Neutrophil (primary cell): ENCODE measurements at regions not wholly inside any gene's neighbourhood (a gene's known extent, or its start where the extent isn't known, plus 50 kb on each side); places are given as distances from the start of the nearest gene placed in this dataset.
"Not testable (repeated sequence)": the region's sequence is repeated elsewhere in the genome, so short reads cannot be mapped to it uniquely, and the experiment has no call there.

Experiments used
- H3K27ac ChIP-seq: fragments of 200-600 bp; sonication (generic); 2 replicates; pipeline ENCODE4 v1.5.1; 2016; ENCODE audit warnings: mild to moderate bottlenecking, moderate library complexity
- H3K27me3 ChIP-seq: fragments of 200-600 bp; sonication (generic); 2 replicates; pipeline ENCODE4 v1.6.0; 2016; ENCODE audit warnings: mild to moderate bottlenecking
- H3K36me3 ChIP-seq: fragments of 200-600 bp; sonication (generic); 2 replicates; pipeline ENCODE4 v1.5.1; 2017
- H3K4me1 ChIP-seq, 2 experiments: fragments of 200-600 bp in 1 of 2; sonication (generic) in 1 of 2; 1 replicate in 1 of 2; 2 replicates in 1 of 2; pipeline versions ENCODE4 v1.5.1 to v1.6.1; 2013 to 2016; ENCODE audit warnings: low read depth in 1 of 2, low read length in 1 of 2, mild to moderate bottlenecking in 1 of 2, moderate library complexity in 1 of 2; ENCODE audit not compliant: control insufficient read depth in 1 of 2, insufficient read depth in 1 of 2
- H3K4me3 ChIP-seq, 2 experiments: fragments of 200-600 bp in 1 of 2; sonication (generic) in 1 of 2; 1 replicate in 1 of 2; 2 replicates in 1 of 2; pipeline ENCODE4 v1.5.1; 2013 to 2016; ENCODE audit warnings: low read depth in 1 of 2, low read length in 1 of 2, mild to moderate bottlenecking in 1 of 2, moderate library complexity in 1 of 2
- H3K9me3 ChIP-seq: fragments of 200-600 bp; sonication (generic); 2 replicates; pipeline ENCODE4 v1.5.1; 2016
- CTCF ChIP-seq: fragments of 200-600 bp; sonication (generic); IDR thresholded peaks from 2 replicates; pipeline ENCODE4 v1.5.1; 2016; ENCODE audit warnings: antibody characterized with exemption

GRCh38 chr6:81886157-81886556, 133.7 kb upstream of the TENT5A start:
- H3K4me3 ChIP-seq: no peak overlapping the region
- H3K27me3 ChIP-seq: no peaks in the 10 kb centered on the region
- H3K27ac ChIP-seq: no peak overlapping the region
- no peak for TF ChIP-seq CTCF
- no peaks in the 10 kb centered on the region for H3K4me1 ChIP-seq
- H3K9me3 ChIP-seq: no peaks in the 10 kb centered on the region
- H3K36me3 ChIP-seq: no peaks in the 10 kb centered on the region

GRCh38 chr6:81881660-81882059, 129.2 kb upstream of the TENT5A start:
- Histone ChIP-seq H3K27me3 (no peaks in the 10 kb centered on the region), H3K4me1 (no peaks in the 10 kb centered on the region), H3K4me3 (no peak overlapping the region), H3K27ac (no peak overlapping the region), H3K9me3 (no peaks in the 10 kb centered on the region), H3K36me3 (no peaks in the 10 kb centered on the region)
- no peak for TF ChIP-seq CTCF

DNA sequence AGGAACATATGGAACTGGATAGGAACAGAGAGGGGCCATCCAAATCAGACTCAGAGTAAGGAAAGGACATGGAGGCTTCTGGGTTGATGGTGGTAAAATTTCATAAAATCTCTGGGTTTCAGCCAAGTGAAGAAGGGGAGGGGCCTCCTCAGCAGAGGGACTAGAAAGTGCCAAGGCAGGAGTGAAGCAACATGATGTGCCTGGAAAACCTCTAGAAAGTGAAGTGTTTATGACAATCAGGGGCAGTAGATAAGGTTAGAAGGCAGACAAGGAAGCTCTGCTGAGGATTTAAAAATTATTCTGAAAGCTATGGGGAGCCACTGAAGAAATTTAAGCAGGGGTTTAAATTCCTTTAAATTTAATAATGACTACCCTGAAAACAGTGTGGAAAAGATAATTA, 126.0 kb upstream of the TENT5A start:
- no peaks in the 10 kb centered on the region for H3K27me3 ChIP-seq
- H3K4me1 ChIP-seq: no peaks in the 10 kb centered on the region
- no peak for TF ChIP-seq CTCF
- H3K9me3 ChIP-seq: no peaks in the 10 kb centered on the region
- H3K36me3 ChIP-seq: no peaks in the 10 kb centered on the region
- no peak overlapping the region for H3K27ac ChIP-seq
- no peak overlapping the region for H3K4me3 ChIP-seq

GRCh38 chr6:81876971-81877370, 124.5 kb upstream of the TENT5A start:
- H3K4me1 ChIP-seq: no peaks in the 10 kb centered on the region
- H3K27ac ChIP-seq: no peak overlapping the region
- H3K4me3 ChIP-seq: no peak overlapping the region
- TF ChIP-seq CTCF: no peak
- H3K9me3 ChIP-seq: no peaks in the 10 kb centered on the region
- H3K27me3 ChIP-seq: no peaks in the 10 kb centered on the region
- no peaks in the 10 kb centered on the region for H3K36me3 ChIP-seq

GRCh38 chr6:81875782-81876293, 123.4 kb upstream of the TENT5A start:
- Histone ChIP-seq H3K27ac (no peak overlapping the region), H3K36me3 (no peaks in the 10 kb centered on the region), H3K4me3 (no peak overlapping the region), H3K27me3 (no peaks in the 10 kb centered on the region), H3K4me1 (no peaks in the 10 kb centered on the region), H3K9me3 (no peaks in the 10 kb centered on the region)
- TF ChIP-seq CTCF: no peak

GRCh38 chr6:81869749-81870508, 117.4 kb upstream of the TENT5A start:
- H3K9me3 ChIP-seq, H3K27me3 ChIP-seq, H3K27ac ChIP-seq, H3K4me1 ChIP-seq, H3K36me3 ChIP-seq, H3K4me3 ChIP-seq: not testable (repeated sequence)
